ENCODE measurements at regions not wholly inside any gene's neighbourhood (a gene's known extent, or its start where the extent isn't known, plus 50 kb on each side); places are given as distances from the start of the nearest gene placed in this dataset.

GRCh38 chr14:99077844-99078236 lies 194.2 kb downstream of the BCL11B start:
- TF ChIP-seq, protein P1, sequence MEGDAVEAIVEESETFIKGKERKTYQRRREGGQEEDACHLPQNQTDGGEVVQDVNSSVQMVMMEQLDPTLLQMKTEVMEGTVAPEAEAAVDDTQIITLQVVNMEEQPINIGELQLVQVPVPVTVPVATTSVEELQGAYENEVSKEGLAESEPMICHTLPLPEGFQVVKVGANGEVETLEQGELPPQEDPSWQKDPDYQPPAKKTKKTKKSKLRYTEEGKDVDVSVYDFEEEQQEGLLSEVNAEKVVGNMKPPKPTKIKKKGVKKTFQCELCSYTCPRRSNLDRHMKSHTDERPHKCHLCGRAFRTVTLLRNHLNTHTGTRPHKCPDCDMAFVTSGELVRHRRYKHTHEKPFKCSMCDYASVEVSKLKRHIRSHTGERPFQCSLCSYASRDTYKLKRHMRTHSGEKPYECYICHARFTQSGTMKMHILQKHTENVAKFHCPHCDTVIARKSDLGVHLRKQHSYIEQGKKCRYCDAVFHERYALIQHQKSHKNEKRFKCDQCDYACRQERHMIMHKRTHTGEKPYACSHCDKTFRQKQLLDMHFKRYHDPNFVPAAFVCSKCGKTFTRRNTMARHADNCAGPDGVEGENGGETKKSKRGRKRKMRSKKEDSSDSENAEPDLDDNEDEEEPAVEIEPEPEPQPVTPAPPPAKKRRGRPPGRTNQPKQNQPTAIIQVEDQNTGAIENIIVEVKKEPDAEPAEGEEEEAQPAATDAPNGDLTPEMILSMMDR (IDR thresholded peaks at IDR 0.05), result no peak
- TF ChIP-seq EP300 (IDR thresholded peaks at IDR 0.05), result no peak
